ENCODE measurements at regions not wholly inside any gene's neighbourhood (a gene's known extent, or its start where the extent isn't known, plus 50 kb on each side); places are given as distances from the start of the nearest gene placed in this dataset.

- 56 to 61% (median 58%) methylated on average over 24 of the region's 24 CpGs for WGBS, 4 donors
- no peaks in the 10 kb centered on the region for H3K9me3 ChIP-seq
- intact Hi-C loops (cut with DNase I): no loop called here
- H3K27ac ChIP-seq: peak overlapping the region in 9 of 12 donors; percentile 11 to 86 (median 46)
- H3K27me3 ChIP-seq: peaks cover 0 to 32% (median 0%) of the 10 kb centered on the region in 9 donors
- H3K4me3 ChIP-seq: no peak overlapping the region
- TF ChIP-seq CTCF (IDR thresholded peaks at IDR 0.05) (no peak), POLR2A (IDR thresholded peaks at IDR 0.05) (no peak)
- DNase-seq: no peak
- ATAC-seq: peak in 1 of 4 donors; percentile 12
- no peaks in the 10 kb centered on the region for H3K36me3 ChIP-seq
- H3K4me1 ChIP-seq: peaks cover 10 to 60% (median 39%) of the 10 kb centered on the region in 12 donors
These were observed 152.7 kb upstream of the GSE1 start for GRCh38 chr16:85460252-85461021.

- no peaks in the 10 kb centered on the region for H3K9me3 ChIP-seq
- peaks cover 10 to 67% (median 43%) of the 10 kb centered on the region in 12 donors for H3K4me1 ChIP-seq
- DNase-seq (peak in 1 of 5 donors; percentile 45), ATAC-seq (peak in 1 of 4 donors; percentile 21)
- WGBS, 4 donors: 37 to 47% (median 39%) methylated on average over 12 to 14 of the region's 14 CpGs
- peak overlapping the region in 10 of 12 donors; percentile 68 to 89 (median 81) for H3K27ac ChIP-seq
- no peak for TF ChIP-seq POLR2A (IDR thresholded peaks at IDR 0.05)
- no peak for TF ChIP-seq CTCF (IDR thresholded peaks at IDR 0.05)
- H3K4me3 ChIP-seq: peak overlapping the region in 9 of 12 donors; percentile 24 to 56 (median 37)
- intact Hi-C loops (cut with DNase I): no loop called here
- H3K27me3 ChIP-seq: peaks cover 0 to 32% (median 0%) of the 10 kb centered on the region in 9 donors
- no peaks in the 10 kb centered on the region for H3K36me3 ChIP-seq
These were observed 151.9 kb upstream of the GSE1 start for GRCh38 chr16:85461022-85461813.

- DNase-seq (peak; percentile 51 to 77 (median 73)), ATAC-seq (peak in 3 of 4 donors; percentile 40 to 50 (median 42))
- Histone ChIP-seq H3K27me3 (peaks cover 0 to 32% (median 0%) of the 10 kb centered on the region in 9 donors), H3K36me3 (no peaks in the 10 kb centered on the region), H3K27ac (peak overlapping the region in 11 of 12 donors; percentile 28 to 89 (median 78)), H3K4me3 (peak overlapping the region in 10 of 12 donors; percentile 24 to 56 (median 34)), H3K4me1 (peaks cover 10 to 69% (median 45%) of the 10 kb centered on the region in 12 donors), H3K9me3 (no peaks in the 10 kb centered on the region)
- WGBS, 4 donors: 2 to 4% (median 2%) methylated on average over 15 to 35 of the region's 35 CpGs
- TF ChIP-seq POLR2A (IDR thresholded peaks at IDR 0.05) (no peak), CTCF (IDR thresholded peaks at IDR 0.05) (no peak)
- intact Hi-C loops (cut with DNase I): no loop called here
These were observed 151.1 kb upstream of the GSE1 start for GRCh38 chr16:85461814-85462713.

Data from heart left ventricle (tissue), 16 donors.